OCI-LY3 (cell line): ENCODE measurements at regions not wholly inside any gene's neighbourhood (a gene's known extent, or its start where the extent isn't known, plus 50 kb on each side); places are given as distances from the start of the nearest gene placed in this dataset.

Source experiments
- H2AFZ ChIP-seq: fragments of 200-600, 300-600 bp; shearing (Covaris generic); 2 replicates; pipeline ENCODE4 v1.6.0; 2014; ENCODE audit warnings: antibody characterized with exemption, low read depth, low read length
- H3K27ac ChIP-seq: fragments of 200-600, 300-600 bp; sonication (generic); 2 replicates; pipeline ENCODE4 v1.5.1; 2014; ENCODE audit warnings: mild to moderate bottlenecking, low read length, moderate library complexity, mixed read lengths
- H3K27me3 ChIP-seq: fragments of 200-600, 300-600 bp; sonication (generic); 2 replicates; pipeline ENCODE4 v1.6.1; 2014; ENCODE audit warnings: low read depth, low read length, mixed read lengths
- H3K36me3 ChIP-seq: fragments of 200-600, 300-600 bp; sonication (generic); replicated peaks from 2 replicates; pipeline ENCODE3; 2014; ENCODE audit warnings: low read depth, low read length, mixed read lengths
- H3K4me1 ChIP-seq: fragments of 300-600, 200-600 bp; sonication (generic); 2 replicates; pipeline ENCODE4 v1.6.1; 2014; ENCODE audit warnings: low read length, mixed read lengths
- H3K4me2 ChIP-seq: fragments of 200-600, 300-600 bp; sonication (generic); 2 replicates; pipeline ENCODE4 v1.6.1; 2014; ENCODE audit warnings: low read length, mixed read lengths
- H3K4me3 ChIP-seq: fragments of 300-600, 200-600 bp; sonication (generic); 2 replicates; pipeline ENCODE4 v1.5.1; 2014; ENCODE audit warnings: antibody characterized with exemption, mild to moderate bottlenecking, low read length, moderate library complexity
- H3K79me2 ChIP-seq: fragments of 300-600, 200-600 bp; shearing (Covaris generic); 2 replicates; pipeline ENCODE4 v1.6.1; 2014; ENCODE audit warnings: mild to moderate bottlenecking, low read length, mixed read lengths
- H3K9ac ChIP-seq: fragments of 300-600, 200-600 bp; shearing (Covaris generic); 2 replicates; pipeline ENCODE4 v1.6.0; 2014; ENCODE audit warnings: mild to moderate bottlenecking, low read length, moderate library complexity
- H3K9me3 ChIP-seq: fragments of 200-600, 300-600 bp; shearing (Covaris generic); 2 replicates; pipeline ENCODE4 v1.6.1; 2014; ENCODE audit warnings: low read length, mixed read lengths; ENCODE audit not compliant: insufficient read depth
- H4K20me1 ChIP-seq: fragments of 200-600, 300-600 bp; sonication (generic); 2 replicates; pipeline ENCODE4 v1.6.1; 2016; ENCODE audit warnings: low read length, mixed read lengths; ENCODE audit not compliant: insufficient read depth
- CTCF ChIP-seq: fragments of 200-600, 300-600 bp; sonication (generic); IDR thresholded peaks from 2 replicates; pipeline ENCODE4 v1.5.1; 2014; ENCODE audit warnings: antibody characterized with exemption, low read length, low read depth
- EZH2phosphoT487 ChIP-seq: fragments of 200-600 bp; shearing (Covaris generic); IDR thresholded peaks from 2 replicates; pipeline ENCODE4 v1.6.1; 2018; ENCODE audit warnings: antibody characterized with exemption, mixed run types, low read depth

DNA sequence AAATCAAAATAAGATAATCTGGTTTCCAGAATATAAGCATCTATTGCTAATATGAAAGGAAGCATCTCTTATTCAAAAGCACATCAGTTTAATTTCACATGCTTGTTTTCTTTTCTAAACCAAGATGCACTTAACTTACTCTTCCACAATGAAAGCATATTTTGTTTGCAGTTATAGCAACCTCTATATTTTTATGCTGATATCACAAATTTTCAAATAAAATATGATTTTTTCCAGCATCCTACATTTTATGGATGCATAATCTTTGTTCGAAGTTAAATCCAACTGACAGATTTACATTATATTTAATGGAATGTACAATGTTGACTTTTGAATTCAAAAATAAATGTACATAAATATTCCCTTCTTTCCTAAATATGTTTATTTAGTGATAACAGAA, 978.3 kb upstream of the B3GALT2 start:
- no peak overlapping the region for H3K4me2 ChIP-seq

GRCh38 chr1:194161591-194161990, 975.2 kb upstream of the B3GALT2 start:
- Histone ChIP-seq H3K27ac (no peak overlapping the region), H3K4me1 (no peaks in the 10 kb centered on the region), H3K27me3 (no peaks in the 10 kb centered on the region), H3K4me2 (no peak overlapping the region), H3K9ac (no peak overlapping the region), H2AFZ (no peak overlapping the region), H3K9me3 (0 out of 2 replicates have a peak, but pooled peaks cover 4% of the 10 kb centered on the region), H3K36me3 (no peaks in the 10 kb centered on the region), H3K4me3 (no peak overlapping the region), H3K79me2 (no peaks in the 10 kb centered on the region), H4K20me1 (no peaks in the 10 kb centered on the region)
- TF ChIP-seq CTCF (no peak), EZH2phosphoT487 (no peak)

More for the DNA sequence above, 978.3 kb upstream of the B3GALT2 start:
- no peaks in the 10 kb centered on the region for H3K36me3 ChIP-seq
- H4K20me1 ChIP-seq: no peaks in the 10 kb centered on the region
- H3K4me1 ChIP-seq: peaks cover 7% of the 10 kb centered on the region
- no peaks in the 10 kb centered on the region for H3K27me3 ChIP-seq
- H2AFZ ChIP-seq: no peak overlapping the region
- H3K79me2 ChIP-seq: no peaks in the 10 kb centered on the region
- TF ChIP-seq EZH2phosphoT487 (no peak), CTCF (no peak)
- H3K27ac ChIP-seq: no peak overlapping the region
- peaks cover 5% of the 10 kb centered on the region; the same call in 1 of the 2 replicates for H3K9me3 ChIP-seq
- H3K9ac ChIP-seq: no peak overlapping the region
- H3K4me3 ChIP-seq: no peak overlapping the region

DNA sequence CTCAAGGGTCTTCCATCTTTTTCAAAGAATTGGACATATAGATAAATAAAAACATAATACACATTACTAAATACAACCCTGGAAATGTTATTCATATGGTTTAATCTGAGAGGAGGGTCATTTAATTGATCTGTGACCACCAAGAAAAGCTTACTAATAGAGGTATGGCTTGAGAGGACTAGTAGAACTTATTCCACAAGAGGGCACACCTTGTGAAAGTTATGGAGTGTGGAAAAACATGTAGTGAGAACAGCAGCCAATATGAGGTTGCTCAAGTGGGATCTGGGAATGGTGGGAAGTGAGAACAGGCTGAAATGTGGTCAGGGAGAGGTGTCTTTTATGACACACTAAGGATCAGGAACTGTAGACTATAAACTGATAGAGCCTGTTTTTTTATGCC, 973.5 kb upstream of the B3GALT2 start:
- Histone ChIP-seq H3K27ac (no peak overlapping the region), H3K36me3 (no peaks in the 10 kb centered on the region), H3K9ac (no peak overlapping the region), H3K27me3 (no peaks in the 10 kb centered on the region), H2AFZ (no peak overlapping the region), H3K79me2 (no peaks in the 10 kb centered on the region), H3K4me3 (no peak overlapping the region), H3K4me1 (peaks cover 9% of the 10 kb centered on the region), H3K9me3 (0 out of 2 replicates have a peak, but pooled peaks cover 4% of the 10 kb centered on the region), H4K20me1 (no peaks in the 10 kb centered on the region), H3K4me2 (no peak overlapping the region)
- TF ChIP-seq CTCF: peak; percentile 46
- TF ChIP-seq EZH2phosphoT487: no peak

DNA sequence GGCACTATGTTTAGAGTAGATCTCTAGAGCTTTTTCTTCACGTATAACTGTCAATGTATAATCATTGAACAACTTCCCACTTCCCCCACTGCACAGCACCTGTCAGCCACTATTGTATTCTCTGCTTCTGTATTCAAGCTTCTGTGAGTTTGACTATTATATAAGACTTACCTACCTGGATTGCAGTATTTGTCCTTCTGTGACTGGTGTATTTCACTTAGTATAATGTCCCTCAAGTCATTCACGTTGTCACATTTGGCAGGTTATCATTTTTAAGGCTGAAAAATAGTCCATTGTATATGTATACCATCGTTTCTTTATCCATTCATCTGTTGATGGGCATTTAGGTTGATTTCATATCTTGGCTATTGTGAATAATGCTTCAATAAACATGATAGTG, 969.5 kb upstream of the B3GALT2 start:
- Histone ChIP-seq H3K9me3 (0 out of 2 replicates have a peak, but pooled peaks cover 4% of the 10 kb centered on the region), H3K9ac (no peak overlapping the region), H3K27me3 (no peaks in the 10 kb centered on the region), H4K20me1 (no peaks in the 10 kb centered on the region), H3K4me1 (peaks cover 20% of the 10 kb centered on the region), H3K36me3 (no peaks in the 10 kb centered on the region), H3K4me2 (peak overlapping the region; percentile 38), H3K79me2 (no peaks in the 10 kb centered on the region), H3K4me3 (no peak overlapping the region), H3K27ac (no peak overlapping the region), H2AFZ (0 out of 2 replicates have a peak overlapping the region, but pooled peaks have one; percentile 42)
- TF ChIP-seq CTCF (no peak), EZH2phosphoT487 (no peak)
